ENCODE measurements at regions not wholly inside any gene's neighbourhood (a gene's known extent, or its start where the extent isn't known, plus 50 kb on each side); places are given as distances from the start of the nearest gene placed in this dataset.

DNA sequence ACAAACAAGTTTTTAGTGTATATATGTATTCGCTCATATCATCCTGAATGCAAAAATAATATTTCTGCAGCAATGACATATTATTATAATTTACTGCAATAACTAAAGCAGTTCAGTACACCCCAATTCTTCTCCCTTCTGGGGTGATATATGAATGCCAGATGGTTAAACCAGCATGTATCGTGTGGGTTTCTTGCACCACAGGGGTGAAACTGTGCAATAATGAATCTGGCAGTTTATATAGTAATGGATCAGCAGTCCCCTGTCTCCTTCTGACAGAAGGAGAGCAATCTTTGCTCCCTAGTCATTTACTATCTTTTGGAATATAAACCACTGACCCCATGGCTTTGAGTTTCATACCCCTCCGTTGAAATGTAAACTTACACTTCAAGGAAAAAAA is 228.6 kb upstream of the KLHL1 start:
- no peak overlapping the region for H3K27ac Mint-ChIP-seq (ENCODE audit: unreplicated experiment)
- H3K4me1 Mint-ChIP-seq (ENCODE audit: low read depth, unreplicated experiment): no peaks in the 10 kb centered on the region
- H3K9me3 Mint-ChIP-seq (ENCODE audit: unreplicated experiment): no peaks in the 10 kb centered on the region
- TF ChIP-seq CTCF (IDR thresholded peaks at IDR 0.05; ENCODE audit: partially characterized antibody, unreplicated experiment): no peak
- no peak overlapping the region for H3K4me3 Mint-ChIP-seq (ENCODE audit: unreplicated experiment)
- no peaks in the 10 kb centered on the region for H3K27me3 Mint-ChIP-seq (ENCODE audit: unreplicated experiment)
- no peak for DNase-seq
- no peaks in the 10 kb centered on the region for H3K36me3 Mint-ChIP-seq (ENCODE audit: unreplicated experiment)

- H3K27me3 Mint-ChIP-seq (ENCODE audit: unreplicated experiment): no peaks in the 10 kb centered on the region
- H3K9me3 Mint-ChIP-seq (ENCODE audit: unreplicated experiment): no peaks in the 10 kb centered on the region
- no peak overlapping the region for H3K27ac Mint-ChIP-seq (ENCODE audit: unreplicated experiment)
- no peak for TF ChIP-seq CTCF (IDR thresholded peaks at IDR 0.05; ENCODE audit: partially characterized antibody, unreplicated experiment)
- no peak for DNase-seq
- H3K36me3 Mint-ChIP-seq (ENCODE audit: unreplicated experiment): no peaks in the 10 kb centered on the region
- no peaks in the 10 kb centered on the region for H3K4me1 Mint-ChIP-seq (ENCODE audit: low read depth, unreplicated experiment)
- H3K4me3 Mint-ChIP-seq (ENCODE audit: unreplicated experiment): no peak overlapping the region
These were observed 225.5 kb upstream of the KLHL1 start for GRCh38 chr13:70333752-70334151.

- H3K4me1 Mint-ChIP-seq (ENCODE audit: low read depth, unreplicated experiment): no peaks in the 10 kb centered on the region
- no peak overlapping the region for H3K4me3 Mint-ChIP-seq (ENCODE audit: unreplicated experiment)
- DNase-seq: no peak
- H3K9me3 Mint-ChIP-seq (ENCODE audit: unreplicated experiment): no peaks in the 10 kb centered on the region
- H3K27me3 Mint-ChIP-seq (ENCODE audit: unreplicated experiment): no peaks in the 10 kb centered on the region
- TF ChIP-seq CTCF (IDR thresholded peaks at IDR 0.05; ENCODE audit: partially characterized antibody, unreplicated experiment): no peak
- H3K36me3 Mint-ChIP-seq (ENCODE audit: unreplicated experiment): no peaks in the 10 kb centered on the region
- no peak overlapping the region for H3K27ac Mint-ChIP-seq (ENCODE audit: unreplicated experiment)
These were observed 222.6 kb upstream of the KLHL1 start for GRCh38 chr13:70330697-70331361.

DNA sequence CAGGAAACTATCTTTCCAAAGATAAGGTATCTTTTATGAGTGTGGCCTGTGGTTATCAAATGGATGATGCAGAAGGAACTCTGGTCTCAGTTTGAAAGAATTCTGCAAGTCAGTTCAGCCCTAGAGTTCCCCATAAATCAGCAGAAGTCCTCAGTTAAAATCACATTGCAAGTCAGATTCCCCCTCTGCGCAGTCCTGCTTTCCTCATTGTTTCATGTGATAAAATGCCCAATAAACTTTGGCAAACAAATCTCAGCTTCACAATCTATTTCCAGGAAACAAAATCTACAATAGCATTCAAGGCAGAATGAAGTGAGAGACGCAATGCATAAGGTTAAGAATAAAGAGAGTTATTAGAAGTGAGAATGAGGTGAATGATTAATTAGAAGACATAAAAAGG is 216.3 kb upstream of the KLHL1 start:
- Mint-ChIP-seq H3K4me1 (ENCODE audit: low read depth, unreplicated experiment) (no peaks in the 10 kb centered on the region), H3K27ac (ENCODE audit: unreplicated experiment) (no peak overlapping the region), H3K4me3 (ENCODE audit: unreplicated experiment) (no peak overlapping the region), H3K27me3 (ENCODE audit: unreplicated experiment) (peaks cover 2% of the 10 kb centered on the region), H3K36me3 (ENCODE audit: unreplicated experiment) (no peaks in the 10 kb centered on the region), H3K9me3 (ENCODE audit: unreplicated experiment) (no peaks in the 10 kb centered on the region)
- DNase-seq: no peak
- TF ChIP-seq CTCF (IDR thresholded peaks at IDR 0.05; ENCODE audit: partially characterized antibody, unreplicated experiment): no peak

DNA sequence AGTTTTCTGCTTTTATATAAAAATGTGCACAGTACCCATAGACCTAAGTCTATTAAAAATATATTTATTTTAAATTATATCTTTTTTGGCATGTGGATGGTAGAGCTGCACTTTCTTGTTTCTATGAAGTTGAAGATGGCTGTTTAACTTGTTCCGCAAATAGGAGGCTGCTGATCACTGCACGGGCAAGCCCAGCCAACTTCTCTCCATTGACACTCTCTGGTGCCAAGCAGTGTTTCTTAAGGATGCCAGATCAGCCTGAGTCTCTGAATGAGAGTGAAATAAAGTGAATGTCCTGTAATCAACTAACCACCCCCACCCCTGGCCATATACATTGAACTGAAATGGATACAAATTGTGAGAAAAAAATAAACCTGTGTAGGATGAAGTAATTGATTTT is 202.9 kb upstream of the KLHL1 start:
- Mint-ChIP-seq H3K9me3 (ENCODE audit: unreplicated experiment) (no peaks in the 10 kb centered on the region), H3K27ac (ENCODE audit: unreplicated experiment) (no peak overlapping the region)
- DNase-seq: no peak

More for the DNA sequence above, 202.9 kb upstream of the KLHL1 start:
- Mint-ChIP-seq H3K4me1 (ENCODE audit: low read depth, unreplicated experiment) (no peaks in the 10 kb centered on the region), H3K27me3 (ENCODE audit: unreplicated experiment) (no peaks in the 10 kb centered on the region), H3K36me3 (ENCODE audit: unreplicated experiment) (no peaks in the 10 kb centered on the region), H3K4me3 (ENCODE audit: unreplicated experiment) (no peak overlapping the region)
- no peak for TF ChIP-seq CTCF (IDR thresholded peaks at IDR 0.05; ENCODE audit: partially characterized antibody, unreplicated experiment)
